Iris pigment epithelial cell (primary cell): ENCODE measurements at regions not wholly inside any gene's neighbourhood (a gene's known extent, or its start where the extent isn't known, plus 50 kb on each side); places are given as distances from the start of the nearest gene placed in this dataset.

ENCODE experiments used
- DNase-seq: peaks from one replicate; pipeline ENCODE4 v3.0.0-alpha.2; 2011; ENCODE audit warnings: low read depth

- DNase-seq, result peak; percentile 85
Measured at GRCh38 chr15:100703032-100703578, 100.7 kb downstream of the ASB7 start.

- no peak for DNase-seq
Measured at GRCh38 chr15:100703671-100704070, 101.3 kb downstream of the ASB7 start.

- peak; percentile 68 for DNase-seq
Measured at GRCh38 chr15:100704281-100705055, 102.1 kb downstream of the ASB7 start.

- no peak for DNase-seq
Measured at GRCh38 chr15:100705065-100705464, 102.7 kb downstream of the ASB7 start.

GRCh38 chr15:100705841-100706240 lies 103.5 kb downstream of the ASB7 start:
- no peak for DNase-seq

GRCh38 chr15:100707229-100707628 lies 104.8 kb downstream of the ASB7 start:
- no peak for DNase-seq

- no peak for DNase-seq
Measured at GRCh38 chr15:100708916-100709315, 106.5 kb downstream of the ASB7 start.

- no peak for DNase-seq
Measured at GRCh38 chr15:100710222-100710621, 107.8 kb downstream of the ASB7 start.

- DNase-seq, result no peak
Measured at GRCh38 chr15:100710744-100711515, 108.5 kb downstream of the ASB7 start.

GRCh38 chr15:100711516-100712021 lies 109.2 kb downstream of the ASB7 start:
- DNase-seq, result no peak

GRCh38 chr15:100712226-100712625 lies 109.8 kb downstream of the ASB7 start:
- DNase-seq, result no peak

GRCh38 chr15:100713163-100713867 lies 110.9 kb downstream of the ASB7 start:
- DNase-seq, result peak; percentile 79

- DNase-seq, result no peak
Measured at GRCh38 chr15:100714034-100714748, 111.8 kb downstream of the ASB7 start.

GRCh38 chr15:100714749-100715342 lies 112.5 kb downstream of the ASB7 start:
- DNase-seq, result no peak

- DNase-seq, result no peak
Measured at GRCh38 chr15:100715571-100716455, 113.4 kb downstream of the ASB7 start.

- no peak for DNase-seq
Measured at GRCh38 chr15:100716456-100717085, 114.2 kb downstream of the ASB7 start.

- no peak for DNase-seq
Measured at GRCh38 chr15:100717596-100717995, 115.2 kb downstream of the ASB7 start.

- no peak for DNase-seq
Measured at GRCh38 chr15:100718075-100718980, 115.9 kb downstream of the ASB7 start.
